ENCODE measurements at regions not wholly inside any gene's neighbourhood (a gene's known extent, or its start where the extent isn't known, plus 50 kb on each side); places are given as distances from the start of the nearest gene placed in this dataset.

DNA sequence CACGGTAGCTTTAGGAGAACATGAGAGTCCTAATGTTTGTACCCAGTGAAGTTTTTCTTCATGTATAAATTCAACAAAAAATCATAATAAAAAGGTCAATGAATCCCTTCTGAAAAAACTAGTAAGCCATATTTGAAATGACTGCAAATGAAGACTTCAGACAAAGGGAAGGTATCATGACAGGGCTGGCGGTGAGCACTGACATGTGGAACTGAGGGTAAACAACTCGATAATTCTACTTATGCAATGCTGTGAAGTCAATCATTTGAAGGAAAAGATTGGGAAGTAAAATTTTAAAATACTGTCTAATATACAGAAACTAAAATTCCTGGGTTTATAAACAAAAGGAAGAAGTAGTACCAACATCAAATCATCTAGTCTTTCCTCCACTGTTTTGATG is 190.2 kb upstream of the COPS8 start:
- TF ChIP-seq, protein P1, sequence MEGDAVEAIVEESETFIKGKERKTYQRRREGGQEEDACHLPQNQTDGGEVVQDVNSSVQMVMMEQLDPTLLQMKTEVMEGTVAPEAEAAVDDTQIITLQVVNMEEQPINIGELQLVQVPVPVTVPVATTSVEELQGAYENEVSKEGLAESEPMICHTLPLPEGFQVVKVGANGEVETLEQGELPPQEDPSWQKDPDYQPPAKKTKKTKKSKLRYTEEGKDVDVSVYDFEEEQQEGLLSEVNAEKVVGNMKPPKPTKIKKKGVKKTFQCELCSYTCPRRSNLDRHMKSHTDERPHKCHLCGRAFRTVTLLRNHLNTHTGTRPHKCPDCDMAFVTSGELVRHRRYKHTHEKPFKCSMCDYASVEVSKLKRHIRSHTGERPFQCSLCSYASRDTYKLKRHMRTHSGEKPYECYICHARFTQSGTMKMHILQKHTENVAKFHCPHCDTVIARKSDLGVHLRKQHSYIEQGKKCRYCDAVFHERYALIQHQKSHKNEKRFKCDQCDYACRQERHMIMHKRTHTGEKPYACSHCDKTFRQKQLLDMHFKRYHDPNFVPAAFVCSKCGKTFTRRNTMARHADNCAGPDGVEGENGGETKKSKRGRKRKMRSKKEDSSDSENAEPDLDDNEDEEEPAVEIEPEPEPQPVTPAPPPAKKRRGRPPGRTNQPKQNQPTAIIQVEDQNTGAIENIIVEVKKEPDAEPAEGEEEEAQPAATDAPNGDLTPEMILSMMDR (IDR thresholded peaks at IDR 0.05) = no peak
- no peak for DNase-seq (ENCODE audit: low spot score)
- no peak for ATAC-seq (ENCODE audit: low FRiP score)

DNA sequence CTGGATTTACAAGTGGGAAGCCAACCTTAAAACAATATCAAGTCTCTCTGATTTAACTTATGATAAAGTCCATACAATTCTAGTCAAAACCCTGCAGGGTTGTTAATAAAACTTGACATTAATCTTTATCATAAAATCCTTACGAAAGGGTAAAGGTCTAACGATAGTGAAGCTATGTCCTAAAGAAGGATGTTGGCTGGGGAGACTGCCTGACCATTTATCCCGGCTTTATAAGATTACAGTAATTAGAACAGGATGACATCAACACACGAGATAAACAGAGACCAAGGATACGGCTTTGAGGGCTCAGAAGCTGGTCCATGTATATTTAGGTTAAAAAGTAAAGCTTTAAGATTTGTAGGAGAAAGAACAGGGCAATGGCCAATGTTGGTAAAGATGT is 189.0 kb upstream of the COPS8 start:
- ATAC-seq (ENCODE audit: low FRiP score) = no peak
- DNase-seq (ENCODE audit: low spot score) = no peak
- TF ChIP-seq, protein P1 (IDR thresholded peaks at IDR 0.05) = no peak

DNA sequence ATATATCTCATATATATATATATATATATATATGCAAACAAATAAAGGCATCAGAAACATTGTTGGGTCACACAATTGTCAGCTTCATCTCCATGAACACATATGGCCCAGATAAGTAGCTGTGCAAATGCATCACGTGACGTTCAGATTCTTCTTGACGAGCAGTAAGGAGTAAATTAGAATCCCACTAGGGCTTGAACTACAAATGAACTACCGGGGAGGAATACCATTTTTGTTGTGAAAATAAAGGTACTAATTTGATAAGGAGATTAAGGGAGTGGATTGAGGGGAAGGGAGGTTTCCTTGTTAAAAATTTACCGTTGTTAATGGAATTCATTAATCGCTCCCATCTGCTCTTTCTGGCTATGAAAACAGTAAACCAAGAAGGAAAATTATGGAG is 186.5 kb upstream of the COPS8 start:
- ATAC-seq (ENCODE audit: low FRiP score) = no peak

DNA sequence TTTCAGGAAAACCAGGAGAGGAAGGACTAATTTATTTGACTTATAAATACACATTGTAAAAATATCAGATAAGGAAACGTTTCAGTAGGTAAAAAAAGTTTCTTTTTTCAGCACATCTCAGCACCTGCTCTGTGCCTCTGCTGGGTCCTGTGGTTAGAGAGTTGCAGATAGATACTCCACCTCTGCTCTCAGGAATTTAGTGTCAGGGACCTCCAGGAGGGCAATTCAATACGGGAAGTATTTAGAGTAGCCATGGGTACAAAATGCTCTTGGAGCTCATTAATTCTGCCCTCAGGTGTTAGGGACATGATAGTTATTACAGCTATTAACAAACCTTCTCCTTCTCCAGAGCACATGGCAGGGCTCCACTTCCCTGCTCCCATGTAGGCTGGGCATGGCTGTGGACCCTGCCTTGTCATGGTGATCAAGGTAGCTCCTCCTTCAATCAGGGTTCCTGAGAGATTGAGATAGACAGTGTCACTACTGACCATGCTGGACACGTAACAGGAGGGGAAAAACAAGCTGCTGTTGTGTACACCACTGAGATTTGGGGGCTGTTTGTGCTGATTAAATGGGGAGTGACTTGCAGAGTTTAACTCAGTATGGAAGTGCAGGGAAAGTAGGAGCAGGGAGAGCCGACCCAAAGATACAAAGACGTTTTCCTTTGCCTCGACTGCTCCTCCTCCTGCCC is 185.6 kb upstream of the COPS8 start:
- TF ChIP-seq, protein P1 (IDR thresholded peaks at IDR 0.05) = no peak
- DNase-seq (ENCODE audit: low spot score) (no peak), ATAC-seq (ENCODE audit: low FRiP score) (no peak)

More for the DNA sequence above, 186.5 kb upstream of the COPS8 start:
- TF ChIP-seq, protein P1 (IDR thresholded peaks at IDR 0.05) = no peak
- no peak for DNase-seq (ENCODE audit: low spot score)

DNA sequence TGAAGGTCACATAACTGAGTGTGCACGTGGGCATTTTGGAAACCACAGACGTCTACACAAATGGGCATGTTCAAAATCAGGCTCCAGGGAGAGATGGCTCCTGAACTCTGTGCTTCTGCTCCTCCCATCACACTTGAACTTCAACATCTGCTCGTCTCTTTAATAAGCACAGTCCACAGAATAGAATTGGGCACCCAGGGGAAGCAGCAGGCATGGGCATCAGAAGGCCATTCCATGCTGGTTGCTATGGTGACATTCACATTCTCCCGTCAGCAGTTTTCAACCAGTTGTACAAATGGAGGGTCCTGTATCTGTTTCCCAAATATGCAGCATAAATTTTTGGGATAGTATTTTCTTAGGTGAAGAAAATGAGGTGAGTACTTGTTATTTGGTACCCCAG is 183.7 kb upstream of the COPS8 start:
- no peak for ATAC-seq (ENCODE audit: low FRiP score)
- TF ChIP-seq, protein P1 (IDR thresholded peaks at IDR 0.05) = no peak
- no peak for DNase-seq (ENCODE audit: low spot score)

DNA sequence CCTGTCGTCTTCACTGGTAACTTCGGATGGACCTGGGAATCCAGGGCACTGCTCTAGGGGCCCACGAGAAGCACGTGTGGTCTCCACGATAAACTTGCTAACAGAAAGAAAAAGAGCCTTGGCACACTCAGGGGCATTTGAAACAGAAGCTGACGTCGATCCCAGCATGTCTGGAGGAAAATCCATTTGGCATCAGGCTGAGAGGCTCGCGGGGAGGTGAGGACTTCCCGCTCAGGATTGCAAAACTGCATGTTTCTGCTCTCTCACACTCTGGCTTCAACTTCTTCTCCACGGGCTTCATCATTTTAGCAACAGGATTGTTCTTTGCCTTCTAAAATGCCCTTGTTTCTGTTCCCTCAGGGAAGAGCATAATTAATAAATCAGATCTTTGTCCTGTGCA is 181.7 kb upstream of the COPS8 start:
- TF ChIP-seq, protein P1 (IDR thresholded peaks at IDR 0.05) = no peak
- no peak for DNase-seq (ENCODE audit: low spot score)
- ATAC-seq (ENCODE audit: low FRiP score) = no peak
